CD14-positive monocyte (primary cell): ENCODE measurements at regions not wholly inside any gene's neighbourhood (a gene's known extent, or its start where the extent isn't known, plus 50 kb on each side); places are given as distances from the start of the nearest gene placed in this dataset.

Experiments used
- DNase-seq, 3 donors: peaks; one replicate each; pipeline ENCODE4 v3.0.0-alpha.2; 2011 to 2022
- H2AFZ ChIP-seq: 2 replicates; pipeline ENCODE4 v1.6.0; 2012; ENCODE audit warnings: mild to moderate bottlenecking, low read depth, low read length, inconsistent platforms; ENCODE audit not compliant: insufficient read depth, poor library complexity, severe bottlenecking
- H3K27ac ChIP-seq, 2 donors: 1 replicate in 1 of 2; 2 replicates in 1 of 2; pipeline ENCODE4 v1.5.1; 2012 to 2013; ENCODE audit warnings: low read length in 2 of 2, control low read depth in 1 of 2, inconsistent platforms in 1 of 2, low read depth in 1 of 2, mild to moderate bottlenecking in 1 of 2
- H3K27me3 ChIP-seq, 2 donors: one replicate each; pipeline versions ENCODE4 v1.6.0 to v1.6.1; 2011 to 2013; ENCODE audit warnings: low read length in 2 of 2; ENCODE audit not compliant: control insufficient read depth in 2 of 2, insufficient read depth in 2 of 2
- H3K36me3 ChIP-seq, 2 donors: replicated peaks in 1 of 2; 1 replicate in 1 of 2; 2 replicates in 1 of 2; pipeline versions ENCODE4 v1.5.1 to v1.6.1; 2012 to 2013; ENCODE audit warnings: low read length in 2 of 2, control low read depth in 1 of 2, inconsistent platforms in 1 of 2, mild to moderate bottlenecking in 1 of 2; ENCODE audit not compliant: insufficient read depth in 2 of 2, control insufficient read depth in 1 of 2
- H3K4me1 ChIP-seq, 2 donors: 1 replicate in 1 of 2; 2 replicates in 1 of 2; pipeline versions ENCODE4 v1.5.1 to v1.6.1; 2012 to 2013; ENCODE audit warnings: low read length in 2 of 2, control low read depth in 1 of 2, inconsistent platforms in 1 of 2, mild to moderate bottlenecking in 1 of 2, moderate library complexity in 1 of 2; ENCODE audit not compliant: insufficient read depth in 2 of 2, control insufficient read depth in 1 of 2
- H3K4me2 ChIP-seq: replicated peaks from 2 replicates; pipeline ENCODE3; 2012; ENCODE audit warnings: low read length, moderate library complexity, mild to moderate bottlenecking; ENCODE audit not compliant: poor library complexity, severe bottlenecking; ENCODE audit errors: extremely low read depth
- H3K4me3 ChIP-seq, 3 experiments: fragments of 200-600 bp in 1 of 3; sonication (generic) in 1 of 3; replicated peaks in 1 of 3; 1 replicate in 2 of 3; 2 replicates in 1 of 3; pipeline ENCODE4 v1.5.1; 2011 to 2013; ENCODE audit warnings: low read length in 3 of 3, mild to moderate bottlenecking in 3 of 3, control low read depth in 2 of 3, low read depth in 2 of 3, inconsistent platforms in 1 of 3, moderate library complexity in 1 of 3
- H3K79me2 ChIP-seq: 2 replicates; pipeline ENCODE4 v1.6.0; 2012; ENCODE audit warnings: mild to moderate bottlenecking, control low read depth, inconsistent platforms, low read length, moderate library complexity; ENCODE audit not compliant: insufficient read depth
- H3K9ac ChIP-seq: 2 replicates; pipeline ENCODE4 v1.6.0; 2017; ENCODE audit warnings: low read length, mild to moderate bottlenecking; ENCODE audit not compliant: insufficient read depth, poor library complexity, severe bottlenecking
- H3K9me3 ChIP-seq, 2 donors: replicated peaks in 1 of 2; 1 replicate in 1 of 2; 2 replicates in 1 of 2; pipeline versions ENCODE4 v1.5.1 to v1.6.1; 2012 to 2013; ENCODE audit warnings: low read length in 2 of 2, control low read depth in 1 of 2; ENCODE audit not compliant: control insufficient read depth in 1 of 2, insufficient read depth in 1 of 2
- H4K20me1 ChIP-seq: 2 replicates; pipeline ENCODE4 v1.6.0; 2012; ENCODE audit warnings: mild to moderate bottlenecking, low read length, control low read depth, moderate library complexity; ENCODE audit not compliant: insufficient read depth
- H3K27ac Mint-ChIP-seq, 7 donors: one replicate each; pipeline ENCODE4 v1.8.0; 2020; ENCODE audit warnings: mild to moderate bottlenecking in 7 of 7, mixed read lengths in 7 of 7, moderate library complexity in 6 of 7, inconsistent platforms in 2 of 7
- H3K27me3 Mint-ChIP-seq, 3 donors: one replicate each; pipeline ENCODE4 v1.8.0; 2021 to 2022; ENCODE audit warnings: low read depth in 3 of 3, mild to moderate bottlenecking in 3 of 3, mixed read lengths in 3 of 3, moderate library complexity in 3 of 3, inconsistent platforms in 1 of 3
- H3K36me3 Mint-ChIP-seq, 2 donors: one replicate each; pipeline ENCODE4 v1.8.0; 2020; ENCODE audit warnings: mixed read lengths in 2 of 2, inconsistent platforms in 1 of 2, mild to moderate bottlenecking in 1 of 2
- H3K4me1 Mint-ChIP-seq: one replicate; pipeline ENCODE4 v1.8.0; 2020; ENCODE audit warnings: mild to moderate bottlenecking, mixed read lengths
- H3K4me3 Mint-ChIP-seq, 2 donors: one replicate each; pipeline ENCODE4 v1.8.0; 2020; ENCODE audit warnings: mild to moderate bottlenecking in 2 of 2, mixed read lengths in 2 of 2, moderate library complexity in 1 of 2
- H3K9me3 Mint-ChIP-seq, 7 donors: one replicate each; pipeline ENCODE4 v1.8.0; 2020 to 2022; ENCODE audit warnings: mixed read lengths in 7 of 7, mild to moderate bottlenecking in 6 of 7, moderate library complexity in 6 of 7, inconsistent platforms in 2 of 7
- WGBS: methylation state at CpG from one replicate; pipeline ENCODE4 v1.1.5; 2013; ENCODE audit warnings: missing lambda C conversion rate; ENCODE audit not compliant: insufficient coverage; 5-methylcytosine and 5-hydroxymethylcytosine counted together
- intact Hi-C, 2 donors: fragments of 100-400 bp; cut with micrococcal nuclease; formaldehyde crosslinking; loops; one replicate each; pipeline versions ENCODE4 v1.15.0 to v1.15.1; 2023
- TF ChIP-seq, protein P1 (sequence below): fragments of 200-600 bp; IDR thresholded peaks from one replicate; pipeline ENCODE4 v1.8.0; 2022; ENCODE audit warnings: antibody characterized with exemption, mild to moderate bottlenecking

DNA sequence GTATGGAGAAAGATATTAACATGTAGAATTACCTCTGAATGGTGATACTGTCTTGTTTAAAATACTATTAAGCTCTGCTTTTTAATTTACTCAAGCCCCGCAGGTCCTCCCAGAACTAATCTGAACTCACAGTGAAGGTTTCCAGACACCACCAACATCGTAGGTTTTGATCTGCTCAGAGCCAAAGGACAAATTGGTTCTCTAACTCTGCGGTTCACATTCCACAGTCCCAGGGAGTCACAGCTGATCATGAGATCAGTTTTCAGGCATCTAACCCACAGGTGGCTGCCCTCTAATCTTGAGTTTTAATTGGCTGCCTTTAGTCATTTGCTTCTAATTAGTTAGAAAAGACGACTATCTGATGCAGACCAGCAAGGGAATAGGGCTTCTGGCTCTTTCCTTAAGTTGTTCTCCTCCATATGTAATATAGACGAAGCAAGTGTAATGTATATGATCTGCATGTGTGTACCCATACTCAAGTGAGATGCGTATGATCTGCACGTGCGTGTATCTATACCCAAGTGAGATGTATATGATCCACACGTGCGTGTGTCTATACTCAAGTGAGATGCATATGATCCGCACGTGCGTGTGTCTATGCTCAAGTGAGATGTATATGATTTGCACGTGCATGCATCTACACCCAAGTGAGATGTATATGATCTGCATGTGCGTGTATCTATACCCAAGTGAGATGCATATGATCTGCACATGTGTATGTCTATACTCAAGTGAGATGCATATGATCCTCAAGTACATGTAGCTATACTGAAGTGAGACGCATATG lies 331.5 kb upstream of the NPVF start:
- Histone ChIP-seq H3K27me3 (no peaks in the 10 kb centered on the region), H3K4me2 (no peak overlapping the region), H3K9me3 (no peaks in the 10 kb centered on the region), H3K36me3 (no peaks in the 10 kb centered on the region), H3K4me3 (no peak overlapping the region), H3K4me1 (no peaks in the 10 kb centered on the region), H3K27ac (no peak overlapping the region), H2AFZ (no peak overlapping the region), H3K79me2 (no peaks in the 10 kb centered on the region), H4K20me1 (no peaks in the 10 kb centered on the region), H3K9ac (no peak overlapping the region)
- H3K27ac Mint-ChIP-seq: no peak overlapping the region
- no peak for DNase-seq
- H3K9me3 Mint-ChIP-seq: peaks cover 0 to 2% (median 0%) of the 10 kb centered on the region in 7 donors
- H3K4me3 Mint-ChIP-seq: no peak overlapping the region
- H3K27me3 Mint-ChIP-seq: peaks cover 0 to 3% (median 0%) of the 10 kb centered on the region in 3 donors
- TF ChIP-seq, protein P1, sequence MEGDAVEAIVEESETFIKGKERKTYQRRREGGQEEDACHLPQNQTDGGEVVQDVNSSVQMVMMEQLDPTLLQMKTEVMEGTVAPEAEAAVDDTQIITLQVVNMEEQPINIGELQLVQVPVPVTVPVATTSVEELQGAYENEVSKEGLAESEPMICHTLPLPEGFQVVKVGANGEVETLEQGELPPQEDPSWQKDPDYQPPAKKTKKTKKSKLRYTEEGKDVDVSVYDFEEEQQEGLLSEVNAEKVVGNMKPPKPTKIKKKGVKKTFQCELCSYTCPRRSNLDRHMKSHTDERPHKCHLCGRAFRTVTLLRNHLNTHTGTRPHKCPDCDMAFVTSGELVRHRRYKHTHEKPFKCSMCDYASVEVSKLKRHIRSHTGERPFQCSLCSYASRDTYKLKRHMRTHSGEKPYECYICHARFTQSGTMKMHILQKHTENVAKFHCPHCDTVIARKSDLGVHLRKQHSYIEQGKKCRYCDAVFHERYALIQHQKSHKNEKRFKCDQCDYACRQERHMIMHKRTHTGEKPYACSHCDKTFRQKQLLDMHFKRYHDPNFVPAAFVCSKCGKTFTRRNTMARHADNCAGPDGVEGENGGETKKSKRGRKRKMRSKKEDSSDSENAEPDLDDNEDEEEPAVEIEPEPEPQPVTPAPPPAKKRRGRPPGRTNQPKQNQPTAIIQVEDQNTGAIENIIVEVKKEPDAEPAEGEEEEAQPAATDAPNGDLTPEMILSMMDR: no peak
- WGBS: 100% methylated on average over 5 of the region's 16 CpGs
- no peaks in the 10 kb centered on the region for H3K4me1 Mint-ChIP-seq
- intact Hi-C loops: loop anchor here (5.0 to 10.0 kb wide), 2 partner anchors 165 to 297 kb away; no protein-coding TSS in a partner anchor
- H3K36me3 Mint-ChIP-seq: no peaks in the 10 kb centered on the region

DNA sequence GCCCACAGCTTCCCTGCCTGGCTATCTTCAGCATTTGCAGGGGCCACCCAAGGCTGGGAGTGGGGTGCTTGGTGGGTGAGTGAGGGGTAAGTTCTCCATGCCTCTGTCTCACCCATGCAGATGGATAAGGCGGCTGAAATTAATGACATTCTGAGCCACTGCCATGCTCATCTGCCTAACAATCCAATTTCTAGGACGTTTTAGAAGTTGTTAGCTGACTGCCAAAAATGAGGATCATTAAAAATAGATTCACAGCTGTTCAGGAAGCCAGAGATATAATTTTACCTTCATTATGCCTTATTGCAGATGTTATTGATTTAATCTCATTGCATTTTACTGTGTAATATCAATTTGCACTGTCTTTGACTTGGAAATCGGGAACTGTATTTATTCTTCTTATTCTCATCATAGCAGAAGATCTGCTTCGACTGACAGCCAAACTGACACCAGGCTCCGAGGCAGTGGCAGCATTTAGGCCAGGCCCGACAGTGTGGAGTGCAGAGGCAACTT lies 334.4 kb upstream of the NPVF start:
- no CpG with 5 or more reads among the region's 6 CpGs for WGBS

More for the DNA sequence above, 334.4 kb upstream of the NPVF start:
- Mint-ChIP-seq H3K4me1 (peaks cover 2% of the 10 kb centered on the region), H3K4me3 (no peak overlapping the region), H3K27ac (no peak overlapping the region), H3K27me3 (peaks cover 0 to 5% (median 2%) of the 10 kb centered on the region in 3 donors), H3K36me3 (no peaks in the 10 kb centered on the region), H3K9me3 (peaks cover 0 to 2% (median 0%) of the 10 kb centered on the region in 7 donors)
- DNase-seq: no peak
- no peaks in the 10 kb centered on the region for H4K20me1 ChIP-seq
- H3K9me3 ChIP-seq: no peaks in the 10 kb centered on the region
- no peaks in the 10 kb centered on the region for H3K79me2 ChIP-seq
- intact Hi-C loops: loop anchor here (5.0 to 10.0 kb wide), 2 partner anchors 168 to 300 kb away; no protein-coding TSS in a partner anchor
- no peaks in the 10 kb centered on the region for H3K27me3 ChIP-seq
- H3K27ac ChIP-seq: no peak overlapping the region
- H3K4me3 ChIP-seq: no peak overlapping the region
- no peaks in the 10 kb centered on the region for H3K4me1 ChIP-seq
- no peak overlapping the region for H3K4me2 ChIP-seq
- no peak overlapping the region for H3K9ac ChIP-seq
- no peaks in the 10 kb centered on the region for H3K36me3 ChIP-seq
- TF ChIP-seq, protein P1: no peak
- no peak overlapping the region for H2AFZ ChIP-seq
